ENCODE measurements at regions not wholly inside any gene's neighbourhood (a gene's known extent, or its start where the extent isn't known, plus 50 kb on each side); places are given as distances from the start of the nearest gene placed in this dataset.

DNA sequence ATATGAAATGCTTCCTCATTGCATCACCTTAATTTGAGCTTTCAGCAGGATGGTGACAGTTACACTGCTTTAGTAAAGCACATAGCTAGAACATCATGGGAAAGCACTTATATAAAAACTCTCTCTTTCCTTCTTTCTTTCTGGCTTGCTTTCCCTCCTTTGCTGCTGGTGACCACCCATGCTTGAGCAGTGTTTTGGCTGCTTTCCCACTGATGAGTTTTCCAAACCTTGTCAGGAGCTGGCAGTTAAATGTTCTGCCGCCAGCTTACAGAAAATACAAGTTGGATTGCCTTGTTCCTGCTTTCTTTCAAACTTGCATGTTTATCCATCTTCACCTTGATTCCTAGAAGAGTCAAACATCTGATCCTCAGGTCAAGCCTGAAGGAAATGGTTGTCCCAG lies 323.9 kb downstream of the FOXA2 start:
- Histone ChIP-seq H2BK20ac (ENCODE audit: low read length) (no peak overlapping the region), H3K56ac (replicated peaks; ENCODE audit: insufficient read length, low read depth, low read length) (no peak overlapping the region), H3K4me2 (ENCODE audit: insufficient read depth in 1 of 2, low read depth in 2 of 2, low read length in 2 of 2) (no peak overlapping the region), H3K18ac (ENCODE audit: extremely low read depth, low read length) (no peak overlapping the region), H4K91ac (replicated peaks; ENCODE audit: insufficient read length, low read length) (no peak overlapping the region), H3K4me1 (replicated peaks in 1 of 4; ENCODE audit: control insufficient read depth in 3 of 4, insufficient read depth in 4 of 4, low read length in 3 of 4) (no peaks in the 10 kb centered on the region), H2BK120ac (replicated peaks; ENCODE audit: low read depth, low read length) (no peak overlapping the region), H3K4ac (replicated peaks; ENCODE audit: insufficient read length, low read depth, low read length) (no peak overlapping the region), H2AK5ac (ENCODE audit: low read depth, low read length) (no peak overlapping the region), H2AFZ (ENCODE audit: low read length) (no peak overlapping the region), H3K9me3 (ENCODE audit: insufficient read depth in 2 of 2, low read depth in 1 of 2, low read length in 1 of 2) (no peaks in the 10 kb centered on the region), H4K5ac (ENCODE audit: insufficient read length, low read depth, low read length) (no peak overlapping the region), H3K27me3 (replicated peaks in 1 of 4; ENCODE audit: control insufficient read depth in 3 of 4, extremely low read depth in 1 of 4, insufficient read depth in 3 of 4, low read length in 3 of 4) (no peaks in the 10 kb centered on the region), H3K23ac (ENCODE audit: insufficient read length) (no peak overlapping the region), H3K79me1 (ENCODE audit: low read depth, low read length) (no peaks in the 10 kb centered on the region), H4K20me1 (replicated peaks in 1 of 2; ENCODE audit: control insufficient read depth in 1 of 2, insufficient read depth in 2 of 2, low read length in 2 of 2) (no peaks in the 10 kb centered on the region), H2BK12ac (ENCODE audit: low read depth, low read length) (no peak overlapping the region), H3K79me2 (ENCODE audit: control insufficient read depth in 1 of 2, insufficient read depth in 2 of 2, low read length in 2 of 2) (no peaks in the 10 kb centered on the region), H3K23me2 (ENCODE audit: low read depth, low read length) (no peaks in the 10 kb centered on the region), H3K36me3 (ENCODE audit: control insufficient read depth in 2 of 4, insufficient read depth in 4 of 4, low read length in 3 of 4) (no peaks in the 10 kb centered on the region), H3K27ac (ENCODE audit: low read depth, low read length) (no peak overlapping the region), H2BK5ac (ENCODE audit: low read depth, low read length) (no peak overlapping the region), H3K4me3 (ENCODE audit: extremely low read depth in 1 of 4, insufficient read depth in 2 of 4, low read depth in 3 of 4, low read length in 4 of 4) (no peak overlapping the region), H3K14ac (ENCODE audit: insufficient read length) (no peak overlapping the region), H4K8ac (ENCODE audit: extremely low read depth, insufficient read depth, low read length) (no peak overlapping the region), H2BK15ac (ENCODE audit: low read length) (no peak overlapping the region), H3K9ac (replicated peaks in 1 of 4; ENCODE audit: extremely low read depth in 1 of 4, low read depth in 3 of 4, low read length in 3 of 4) (no peak overlapping the region)
- ChIA-PET CTCF (ENCODE audit: partially characterized antibody) (interaction anchor here (0.9 to 1.3 kb wide), 3 partner anchors 13 to 80 kb away, joined by 3 to 4 read pairs (median 3); no protein-coding TSS in a partner anchor), POLR2A (ENCODE audit: partially characterized antibody) (no interaction called here)
- 100% methylated on average over 1 of the region's 1 CpG; no CpG with 5 or more reads in 1 of the 2 experiments for WGBS, 2 experiments (ENCODE audit: extremely low coverage in 1 of 2, insufficient coverage in 1 of 2, insufficient read length in 1 of 2, insufficient replicate concordance in 2 of 2, low coverage in 1 of 2, low lambda C conversion rate in 2 of 2, missing lambda C conversion rate in 1 of 2)
- no peak for DNase-seq (ENCODE audit: low read depth in 1 of 2, low spot score in 2 of 2)
- FAIRE-seq = no peak
- TF ChIP-seq, protein P1, sequence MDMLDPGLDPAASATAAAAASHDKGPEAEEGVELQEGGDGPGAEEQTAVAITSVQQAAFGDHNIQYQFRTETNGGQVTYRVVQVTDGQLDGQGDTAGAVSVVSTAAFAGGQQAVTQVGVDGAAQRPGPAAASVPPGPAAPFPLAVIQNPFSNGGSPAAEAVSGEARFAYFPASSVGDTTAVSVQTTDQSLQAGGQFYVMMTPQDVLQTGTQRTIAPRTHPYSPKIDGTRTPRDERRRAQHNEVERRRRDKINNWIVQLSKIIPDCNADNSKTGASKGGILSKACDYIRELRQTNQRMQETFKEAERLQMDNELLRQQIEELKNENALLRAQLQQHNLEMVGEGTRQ (IDR thresholded peaks at IDR 0.05; ENCODE audit: low read length) = no peak
- TF ChIP-seq, protein P2, sequence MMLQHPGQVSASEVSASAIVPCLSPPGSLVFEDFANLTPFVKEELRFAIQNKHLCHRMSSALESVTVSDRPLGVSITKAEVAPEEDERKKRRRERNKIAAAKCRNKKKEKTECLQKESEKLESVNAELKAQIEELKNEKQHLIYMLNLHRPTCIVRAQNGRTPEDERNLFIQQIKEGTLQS (IDR thresholded peaks at IDR 0.05; ENCODE audit: insufficient read depth, low read depth, low read length) = no peak
- TF ChIP-seq CREB1 (IDR thresholded peaks at IDR 0.05) = no peak
- TF ChIP-seq GABPA (IDR thresholded peaks at IDR 0.05; ENCODE audit: borderline replicate concordance, insufficient read depth, low read length) = no peak
- no peak for TF ChIP-seq SUZ12 (IDR thresholded peaks at IDR 0.05; ENCODE audit: low read length)
- TF ChIP-seq EZH2 (IDR thresholded peaks at IDR 0.05; ENCODE audit: low read depth, low read length, severe bottlenecking) = no peak
- TF ChIP-seq SIX5 (IDR thresholded peaks at IDR 0.05; ENCODE audit: low read depth, low read length) = no peak
- TF ChIP-seq BRCA1 (IDR thresholded peaks at IDR 0.05; ENCODE audit: low read depth, low read length) = no peak
- TF ChIP-seq CEBPB (IDR thresholded peaks at IDR 0.05; ENCODE audit: low read depth, low read length) = no peak
- no peak for TF ChIP-seq TAF7 (optimal IDR thresholded peaks at IDR 0.05; ENCODE audit: borderline replicate concordance, low read depth, low read length)
- TF ChIP-seq BACH1 (IDR thresholded peaks at IDR 0.05; ENCODE audit: low read length) = no peak
- no peak for TF ChIP-seq TCF12 (IDR thresholded peaks at IDR 0.05; ENCODE audit: low read depth, low read length)
- no peak for TF ChIP-seq RBBP5 (IDR thresholded peaks at IDR 0.05; ENCODE audit: borderline replicate concordance, low read depth, low read length)
- TF ChIP-seq SIRT6 (IDR thresholded peaks at IDR 0.05; ENCODE audit: low read length) = no peak
- TF ChIP-seq NRF1 (IDR thresholded peaks at IDR 0.05; ENCODE audit: low read depth, low read length) = no peak

Measured in H1 (cell line).